Keratinocyte (primary cell): ENCODE measurements at regions not wholly inside any gene's neighbourhood (a gene's known extent, or its start where the extent isn't known, plus 50 kb on each side); places are given as distances from the start of the nearest gene placed in this dataset.
A peak's percentile ranks its signal among the peaks of the same experiment; 100 is the strongest.

Experiments
- DNase-seq: peaks from one replicate; pipeline ENCODE4 v3.0.0-alpha.2; 2011; ENCODE audit warnings: low read depth, missing footprints, low spot score
- FAIRE-seq: peaks from 2 replicates; lab custom pipeline; 2011; peaks lifted over from hg19 to GRCh38; lab: Jason Lieb, UNC
- H2AFZ ChIP-seq: 2 replicates; pipeline ENCODE4 v1.6.0; 2012; ENCODE audit warnings: low read length, control low read depth, inconsistent platforms; ENCODE audit not compliant: control insufficient read depth
- H3K27ac ChIP-seq: 2 replicates; pipeline ENCODE4 v1.5.1; 2011; ENCODE audit warnings: low read length; ENCODE audit not compliant: control insufficient read depth, insufficient read depth
- H3K27me3 ChIP-seq: 3 replicates; pipeline ENCODE4 v1.6.0; 2011; ENCODE audit warnings: low read length; ENCODE audit not compliant: control insufficient read depth, insufficient read depth; ENCODE audit errors: extremely low read depth
- H3K36me3 ChIP-seq, 2 experiments: 2 replicates in 1 of 2; 3 replicates in 1 of 2; pipeline ENCODE4 v1.5.1; 2011; ENCODE audit warnings: low read length in 2 of 2, mild to moderate bottlenecking in 1 of 2; ENCODE audit not compliant: control insufficient read depth in 2 of 2, insufficient read depth in 2 of 2; ENCODE audit errors: extremely low read depth in 1 of 2
- H3K4me1 ChIP-seq: 3 replicates; pipeline ENCODE4 v1.5.1; 2011; ENCODE audit warnings: low read length; ENCODE audit not compliant: control insufficient read depth, insufficient read depth; ENCODE audit errors: extremely low read depth
- H3K4me2 ChIP-seq: 3 replicates; pipeline ENCODE4 v1.6.0; 2011; ENCODE audit warnings: low read depth, low read length; ENCODE audit not compliant: control insufficient read depth, insufficient read depth; ENCODE audit errors: extremely low read depth
- H3K4me3 ChIP-seq, 3 experiments: fragments of 200-600 bp in 1 of 3; sonication (generic) in 1 of 3; 2 replicates in 2 of 3; 3 replicates in 1 of 3; pipeline ENCODE4 v1.5.1; 2011 to 2016; ENCODE audit warnings: low read length in 3 of 3, mild to moderate bottlenecking in 3 of 3, control low read depth in 2 of 3, inconsistent platforms in 1 of 3, low read depth in 1 of 3, mixed read lengths in 1 of 3, mixed run types in 1 of 3, moderate library complexity in 1 of 3; ENCODE audit not compliant: control insufficient read depth in 2 of 3, insufficient read depth in 2 of 3; ENCODE audit errors: extremely low read depth in 1 of 3
- H3K79me2 ChIP-seq: 2 replicates; pipeline ENCODE4 v1.6.0; 2012; ENCODE audit warnings: low read length; ENCODE audit not compliant: control insufficient read depth, insufficient read depth
- H3K9ac ChIP-seq: 3 replicates; pipeline ENCODE4 v1.6.0; 2011; ENCODE audit warnings: low read length; ENCODE audit not compliant: control insufficient read depth, insufficient read depth; ENCODE audit errors: extremely low read depth
- H3K9me1 ChIP-seq: 3 replicates; pipeline ENCODE4 v1.6.0; 2011; ENCODE audit warnings: low read length; ENCODE audit not compliant: control insufficient read depth, insufficient read depth; ENCODE audit errors: extremely low read depth
- H3K9me3 ChIP-seq: 2 replicates; pipeline ENCODE4 v1.5.1; 2012; ENCODE audit warnings: low read depth, low read length; ENCODE audit not compliant: control insufficient read depth
- H4K20me1 ChIP-seq: 3 replicates; pipeline ENCODE4 v1.6.0; 2011; ENCODE audit warnings: low read length; ENCODE audit not compliant: control insufficient read depth, insufficient read depth; ENCODE audit errors: extremely low read depth
- CTCF ChIP-seq, 3 experiments: IDR thresholded peaks in 1 of 3; conservative IDR thresholded peaks in 1 of 3; optimal IDR thresholded peaks in 1 of 3; 2 replicates in 2 of 3; 3 replicates in 1 of 3; pipeline versions ENCODE3 to v1.5.1; 2011; ENCODE audit warnings: low read length in 3 of 3, mild to moderate bottlenecking in 3 of 3, moderate library complexity in 2 of 3, control low read depth in 1 of 3, inconsistent platforms in 1 of 3; ENCODE audit not compliant: insufficient read depth in 2 of 3; ENCODE audit errors: extremely low read depth in 1 of 3
- EZH2 ChIP-seq: IDR thresholded peaks from one replicate; pipeline ENCODE4 v1.6.1; 2012; ENCODE audit warnings: inconsistent platforms, mild to moderate bottlenecking, low read length, moderate library complexity
- dilution Hi-C: fragments of 300-500 bp; cut with MboI; formaldehyde crosslinking; loops from one replicate; pipeline ENCODE4 v1.7.0; 2020; ENCODE audit warnings: low sequenced_read_pairs; ENCODE audit not compliant: extremely low pct_ligation_motif_present

GRCh38 chr13:73292127-73292526, 233.3 kb downstream of the KLF5 start:
- dilution Hi-C loops = no loop called here
- Histone ChIP-seq H3K4me1 (peaks cover 6% of the 10 kb centered on the region), H3K4me3 (no peak overlapping the region), H3K27me3 (no peaks in the 10 kb centered on the region), H2AFZ (no peak overlapping the region), H3K4me2 (no peak overlapping the region), H3K9me1 (no peaks in the 10 kb centered on the region), H3K79me2 (no peaks in the 10 kb centered on the region), H3K9ac (no peak overlapping the region), H3K36me3 (no peaks in the 10 kb centered on the region), H3K9me3 (no peaks in the 10 kb centered on the region), H4K20me1 (no peaks in the 10 kb centered on the region), H3K27ac (no peak overlapping the region)
- TF ChIP-seq EZH2 = no peak
- no peak for TF ChIP-seq CTCF (optimal IDR thresholded peaks at IDR 0.05 in 1 of 3, IDR thresholded peaks at IDR 0.05 in 1 of 3, conservative IDR thresholded peaks at IDR 0.05 in 1 of 3; ENCODE audit: extremely low read depth in 1 of 3, insufficient read depth in 2 of 3, low read length in 3 of 3)
- DNase-seq (no peak), FAIRE-seq (no peak)

GRCh38 chr13:73290844-73291243, 232.0 kb downstream of the KLF5 start:
- Histone ChIP-seq H3K27me3 (no peaks in the 10 kb centered on the region), H3K79me2 (no peaks in the 10 kb centered on the region), H3K9me1 (no peaks in the 10 kb centered on the region), H3K27ac (no peak overlapping the region), H3K4me2 (no peak overlapping the region), H3K4me3 (no peak overlapping the region), H2AFZ (peak overlapping the region; percentile 2), H3K36me3 (no peaks in the 10 kb centered on the region), H4K20me1 (no peaks in the 10 kb centered on the region), H3K9me3 (no peaks in the 10 kb centered on the region), H3K9ac (no peak overlapping the region), H3K4me1 (peaks cover 12% of the 10 kb centered on the region)
- no peak for DNase-seq
- dilution Hi-C loops = no loop called here
- peak; percentile 72 for FAIRE-seq
- TF ChIP-seq EZH2 = no peak
- no peak for TF ChIP-seq CTCF (optimal IDR thresholded peaks at IDR 0.05 in 1 of 3, IDR thresholded peaks at IDR 0.05 in 1 of 3, conservative IDR thresholded peaks at IDR 0.05 in 1 of 3; ENCODE audit: extremely low read depth in 1 of 3, insufficient read depth in 2 of 3, low read length in 3 of 3)
